ENCODE measurements at regions not wholly inside any gene's neighbourhood (a gene's known extent, or its start where the extent isn't known, plus 50 kb on each side); places are given as distances from the start of the nearest gene placed in this dataset.

- TF ChIP-seq POLR2A (IDR thresholded peaks at IDR 0.05; ENCODE audit: control extremely low read depth in 1 of 2, low read depth in 2 of 2, low read length in 2 of 2), result no peak
- no peak for TF ChIP-seq SRF (IDR thresholded peaks at IDR 0.05; ENCODE audit: low read depth, low read length)
- TF ChIP-seq ZNF274 (IDR thresholded peaks at IDR 0.05; ENCODE audit: borderline replicate concordance, extremely low read depth, low read length), result no peak
- no peak for TF ChIP-seq JUN (IDR thresholded peaks at IDR 0.05; ENCODE audit: low read depth, low read length)
- no peak for TF ChIP-seq KDM5A (IDR thresholded peaks at IDR 0.05; ENCODE audit: low read length)
Measured at GRCh38 chr17:15101175-15101574, 164.0 kb downstream of the PMP22 start.

Measured in H1 (cell line).